ENCODE measurements at regions not wholly inside any gene's neighbourhood (a gene's known extent, or its start where the extent isn't known, plus 50 kb on each side); places are given as distances from the start of the nearest gene placed in this dataset.
"Not testable (repeated sequence)": the region's sequence is repeated elsewhere in the genome, so short reads cannot be mapped to it uniquely, and the experiment has no call there.

- no peak for DNase-seq
These were observed 154.2 kb downstream of the FHIP1A start for GRCh38 chr4:151563194-151563593.

- DNase-seq: no peak
These were observed 155.3 kb downstream of the FHIP1A start for GRCh38 chr4:151564321-151564720.

GRCh38 chr4:151565583-151565982, 156.6 kb downstream of the FHIP1A start:
- no peak for DNase-seq

GRCh38 chr4:151566053-151566452, 157.1 kb downstream of the FHIP1A start:
- DNase-seq: no peak

- no peak for DNase-seq
These were observed 158.1 kb downstream of the FHIP1A start for GRCh38 chr4:151567056-151567455.

GRCh38 chr4:151568966-151569365, 160.0 kb downstream of the FHIP1A start:
- no peak for DNase-seq

GRCh38 chr4:151569650-151570049, 160.7 kb downstream of the FHIP1A start:
- DNase-seq: no peak

GRCh38 chr4:151573474-151573873, 164.5 kb downstream of the FHIP1A start:
- DNase-seq: no peak

- peak; percentile 3 for DNase-seq
These were observed 165.0 kb downstream of the FHIP1A start for GRCh38 chr4:151573945-151574344.

- no peak for DNase-seq
These were observed 166.0 kb downstream of the FHIP1A start for GRCh38 chr4:151574968-151575367.

GRCh38 chr4:151575646-151576045, 166.7 kb downstream of the FHIP1A start:
- no peak for DNase-seq

- DNase-seq: no peak
These were observed 167.7 kb downstream of the FHIP1A start for GRCh38 chr4:151576627-151577026.

- DNase-seq: no peak
These were observed 172.6 kb downstream of the FHIP1A start for GRCh38 chr4:151581570-151581969.

- DNase-seq: no peak
These were observed 173.1 kb downstream of the FHIP1A start for GRCh38 chr4:151582098-151582497.

GRCh38 chr4:151583157-151583914, 174.4 kb downstream of the FHIP1A start:
- no peak for DNase-seq

- DNase-seq: no peak
These were observed 175.1 kb downstream of the FHIP1A start for GRCh38 chr4:151584101-151584500.

GRCh38 chr4:151595629-151596028, 165.2 kb downstream of the GATB start:
- DNase-seq: not testable (repeated sequence)

GRCh38 chr4:151597691-151598090, 163.1 kb downstream of the GATB start:
- not testable (repeated sequence) for DNase-seq

- DNase-seq: no peak
These were observed 160.9 kb downstream of the GATB start for GRCh38 chr4:151599863-151600262.

GRCh38 chr4:151600432-151600831, 160.4 kb downstream of the GATB start:
- no peak for DNase-seq

GRCh38 chr4:151603377-151603776, 157.4 kb downstream of the GATB start:
- no peak for DNase-seq

GRCh38 chr4:151604238-151604637, 156.6 kb downstream of the GATB start:
- peak; percentile 12 for DNase-seq

GRCh38 chr4:151605215-151605614, 155.6 kb downstream of the GATB start:
- no peak for DNase-seq

- DNase-seq: no peak
These were observed 154.7 kb downstream of the GATB start for GRCh38 chr4:151606061-151606460.

GRCh38 chr4:151610229-151610628, 150.6 kb downstream of the GATB start:
- no peak for DNase-seq
